Smooth muscle cell (in vitro differentiated cells): ENCODE measurements at regions not wholly inside any gene's neighbourhood (a gene's known extent, or its start where the extent isn't known, plus 50 kb on each side); places are given as distances from the start of the nearest gene placed in this dataset.

Experiments used
- DNase-seq: peaks from one replicate; lab custom pipeline; 2025; ENCODE audit not compliant: unreplicated experiment; lab: John Stamatoyannopoulos, UW
- H2AFZ ChIP-seq: fragments of 200-600 bp; sonication (generic); 2 replicates; pipeline ENCODE4 v1.6.0; 2016; ENCODE audit warnings: antibody characterized with exemption, low read depth, mild to moderate bottlenecking
- H3F3A ChIP-seq: fragments of 200-600 bp; sonication (generic); 2 replicates; pipeline ENCODE4 v1.6.0; 2017; ENCODE audit warnings: antibody characterized with exemption, low read depth
- H3K27ac ChIP-seq: fragments of 200-600 bp; sonication (generic); 2 replicates; pipeline ENCODE4 v1.5.1; 2016; ENCODE audit warnings: low read depth, mild to moderate bottlenecking
- H3K27me3 ChIP-seq: fragments of 200-600 bp; sonication (generic); 2 replicates; pipeline ENCODE4 v1.6.1; 2016; ENCODE audit warnings: low read depth, mild to moderate bottlenecking
- H3K36me3 ChIP-seq: fragments of 200-600 bp; sonication (generic); 2 replicates; pipeline ENCODE4 v1.5.1; 2016; ENCODE audit warnings: low read depth
- H3K4me1 ChIP-seq: fragments of 200-600 bp; sonication (generic); 2 replicates; pipeline ENCODE4 v1.5.1; 2016; ENCODE audit warnings: low read depth
- H3K4me2 ChIP-seq: fragments of 200-600 bp; sonication (generic); 2 replicates; pipeline ENCODE4 v1.6.0; 2016; ENCODE audit warnings: mild to moderate bottlenecking
- H3K4me3 ChIP-seq: fragments of 200-600 bp; sonication (generic); 2 replicates; pipeline ENCODE4 v1.5.1; 2016; ENCODE audit warnings: mild to moderate bottlenecking
- H3K79me2 ChIP-seq: fragments of 200-600 bp; sonication (generic); 2 replicates; pipeline ENCODE4 v1.6.0; 2016; ENCODE audit warnings: low read depth, mild to moderate bottlenecking
- H3K9ac ChIP-seq: fragments of 200-600 bp; sonication (generic); 2 replicates; pipeline ENCODE4 v1.6.0; 2016; ENCODE audit warnings: low read depth
- H3K9me3 ChIP-seq: fragments of 200-600 bp; sonication (generic); replicated peaks from 2 replicates; pipeline ENCODE4 v1.5.1; 2016; ENCODE audit warnings: low read depth
- H4K20me1 ChIP-seq: fragments of 200-600 bp; sonication (generic); 2 replicates; pipeline ENCODE4 v1.6.0; 2016; ENCODE audit warnings: low read depth
- CTCF ChIP-seq: fragments of 200-600 bp; sonication (generic); IDR thresholded peaks from 2 replicates; pipeline ENCODE4 v1.5.1; 2017; ENCODE audit warnings: borderline replicate concordance, mild to moderate bottlenecking, antibody characterized with exemption; ENCODE audit not compliant: insufficient read depth, poor library complexity, severe bottlenecking
- WGBS: methylation state at CpG from one replicate; pipeline ENCODE4 v1.1.7; 2016; ENCODE audit warnings: low lambda C conversion rate; 5-methylcytosine and 5-hydroxymethylcytosine counted together

GRCh38 chr4:66568431-66568830 lies 898.1 kb upstream of the EPHA5 start:
- no peaks in the 10 kb centered on the region for H3K27me3 ChIP-seq
- no peak overlapping the region for H3K4me2 ChIP-seq
- no peak overlapping the region for H3K4me3 ChIP-seq
- H3K27ac ChIP-seq: no peak overlapping the region
- WGBS: 93% methylated on average over 3 of the region's 3 CpGs
- H3K4me1 ChIP-seq: no peaks in the 10 kb centered on the region
- no peaks in the 10 kb centered on the region for H3F3A ChIP-seq
- no peaks in the 10 kb centered on the region for H3K9me3 ChIP-seq
- H2AFZ ChIP-seq: no peak overlapping the region
- no peaks in the 10 kb centered on the region for H3K36me3 ChIP-seq
- H3K9ac ChIP-seq: no peak overlapping the region
- no peak for TF ChIP-seq CTCF
- no peak for DNase-seq
- H3K79me2 ChIP-seq: no peaks in the 10 kb centered on the region
- H4K20me1 ChIP-seq: no peaks in the 10 kb centered on the region

- peak overlapping the region; percentile 15 for H3K4me2 ChIP-seq
Measured at GRCh38 chr4:66568001-66568400, 897.7 kb upstream of the EPHA5 start.

GRCh38 chr4:66567551-66567950 lies 897.3 kb upstream of the EPHA5 start:
- DNase-seq: no peak
- Histone ChIP-seq H3K4me2 (peak overlapping the region; percentile 15), H3K36me3 (no peaks in the 10 kb centered on the region), H3K79me2 (no peaks in the 10 kb centered on the region), H3K27ac (no peak overlapping the region), H3F3A (no peaks in the 10 kb centered on the region), H3K9me3 (no peaks in the 10 kb centered on the region), H3K4me3 (no peak overlapping the region), H3K27me3 (no peaks in the 10 kb centered on the region), H3K4me1 (no peaks in the 10 kb centered on the region), H4K20me1 (no peaks in the 10 kb centered on the region), H2AFZ (peak overlapping the region; percentile 44), H3K9ac (no peak overlapping the region)
- no peak for TF ChIP-seq CTCF

More at GRCh38 chr4:66568001-66568400, 897.7 kb upstream of the EPHA5 start:
- Histone ChIP-seq H3K27me3 (no peaks in the 10 kb centered on the region), H3K9me3 (no peaks in the 10 kb centered on the region), H3F3A (no peaks in the 10 kb centered on the region), H3K79me2 (no peaks in the 10 kb centered on the region), H3K4me3 (no peak overlapping the region), H3K9ac (no peak overlapping the region), H3K4me1 (no peaks in the 10 kb centered on the region), H3K36me3 (no peaks in the 10 kb centered on the region), H4K20me1 (no peaks in the 10 kb centered on the region), H2AFZ (peak overlapping the region; percentile 44), H3K27ac (no peak overlapping the region)
- WGBS: 93% methylated on average over 2 of the region's 2 CpGs
- no peak for TF ChIP-seq CTCF
- no peak for DNase-seq

- no peak for DNase-seq
- H3F3A ChIP-seq: no peaks in the 10 kb centered on the region
- no peak for TF ChIP-seq CTCF
- H3K4me3 ChIP-seq: no peak overlapping the region
- peak overlapping the region; percentile 50 for H3K27ac ChIP-seq
- H3K27me3 ChIP-seq: no peaks in the 10 kb centered on the region
- H3K4me2 ChIP-seq: no peak overlapping the region
- H2AFZ ChIP-seq: no peak overlapping the region
- H4K20me1 ChIP-seq: no peaks in the 10 kb centered on the region
- no peaks in the 10 kb centered on the region for H3K4me1 ChIP-seq
- H3K36me3 ChIP-seq: no peaks in the 10 kb centered on the region
- no peaks in the 10 kb centered on the region for H3K79me2 ChIP-seq
- H3K9me3 ChIP-seq: no peaks in the 10 kb centered on the region
- H3K9ac ChIP-seq: peak overlapping the region; percentile 8
Measured at GRCh38 chr4:66565801-66566200, 895.5 kb upstream of the EPHA5 start.
